ENCODE measurements at regions not wholly inside any gene's neighbourhood (a gene's known extent, or its start where the extent isn't known, plus 50 kb on each side); places are given as distances from the start of the nearest gene placed in this dataset.
A peak's percentile ranks its signal among the peaks of the same experiment; 100 is the strongest.
"Not testable (repeated sequence)": the region's sequence is repeated elsewhere in the genome, so short reads cannot be mapped to it uniquely, and the experiment has no call there.

- DNase-seq (ENCODE audit: low read depth in 4 of 4, low spot score in 3 of 4), result no peak
Observed at GRCh38 chr13:59320021-59320420, 843.7 kb downstream of the DIAPH3 start.

GRCh38 chr13:59324401-59324800, 839.3 kb downstream of the DIAPH3 start:
- not testable (repeated sequence) for DNase-seq (ENCODE audit: low read depth in 4 of 4, low spot score in 3 of 4)

GRCh38 chr13:59326717-59327116, 837.0 kb downstream of the DIAPH3 start:
- no peak for DNase-seq (ENCODE audit: low read depth in 4 of 4, low spot score in 3 of 4)

GRCh38 chr13:59330764-59331163, 833.0 kb downstream of the DIAPH3 start:
- no peak for DNase-seq (ENCODE audit: low read depth in 4 of 4, low spot score in 3 of 4)

- no peak for DNase-seq (ENCODE audit: low read depth in 4 of 4, low spot score in 3 of 4)
Observed at GRCh38 chr13:59332966-59333365, 830.8 kb downstream of the DIAPH3 start.

GRCh38 chr13:59337070-59337469, 826.7 kb downstream of the DIAPH3 start:
- no peak for DNase-seq (ENCODE audit: low read depth in 4 of 4, low spot score in 3 of 4)

GRCh38 chr13:59340151-59340550, 823.6 kb downstream of the DIAPH3 start:
- DNase-seq (ENCODE audit: low read depth in 4 of 4, low spot score in 3 of 4), result no peak

- DNase-seq (ENCODE audit: low read depth in 4 of 4, low spot score in 3 of 4), result no peak
Observed at GRCh38 chr13:59340581-59340980, 823.1 kb downstream of the DIAPH3 start.

- no peak for DNase-seq (ENCODE audit: low read depth in 4 of 4, low spot score in 3 of 4)
Observed at GRCh38 chr13:59342400-59342799, 821.3 kb downstream of the DIAPH3 start.

- DNase-seq (ENCODE audit: low read depth in 4 of 4, low spot score in 3 of 4), result no peak
Observed at GRCh38 chr13:59343132-59343531, 820.6 kb downstream of the DIAPH3 start.

- no peak for DNase-seq (ENCODE audit: low read depth in 4 of 4, low spot score in 3 of 4)
Observed at GRCh38 chr13:59343993-59344822, 819.5 kb downstream of the DIAPH3 start.

GRCh38 chr13:59345311-59345710, 818.4 kb downstream of the DIAPH3 start:
- no peak for DNase-seq (ENCODE audit: low read depth in 4 of 4, low spot score in 3 of 4)

- DNase-seq (ENCODE audit: low read depth in 4 of 4, low spot score in 3 of 4), result peak in 3 of 4 donors; percentile 60 to 66 (median 63)
Observed at GRCh38 chr13:59346999-59347723, 816.6 kb downstream of the DIAPH3 start.

GRCh38 chr13:59348617-59349016, 815.1 kb downstream of the DIAPH3 start:
- DNase-seq (ENCODE audit: low read depth in 4 of 4, low spot score in 3 of 4), result no peak

GRCh38 chr13:59352600-59352999, 811.1 kb downstream of the DIAPH3 start:
- DNase-seq (ENCODE audit: low read depth in 4 of 4, low spot score in 3 of 4), result no peak

GRCh38 chr13:59354665-59355369, 808.9 kb downstream of the DIAPH3 start:
- DNase-seq (ENCODE audit: low read depth in 4 of 4, low spot score in 3 of 4), result no peak

- no peak for DNase-seq (ENCODE audit: low read depth in 4 of 4, low spot score in 3 of 4)
Observed at GRCh38 chr13:59356607-59357006, 807.1 kb downstream of the DIAPH3 start.

- no peak for DNase-seq (ENCODE audit: low read depth in 4 of 4, low spot score in 3 of 4)
Observed at GRCh38 chr13:59358014-59358413, 805.7 kb downstream of the DIAPH3 start.

GRCh38 chr13:59360108-59360507, 803.6 kb downstream of the DIAPH3 start:
- no peak for DNase-seq (ENCODE audit: low read depth in 4 of 4, low spot score in 3 of 4)

GRCh38 chr13:59360916-59361315, 802.8 kb downstream of the DIAPH3 start:
- DNase-seq (ENCODE audit: low read depth in 4 of 4, low spot score in 3 of 4), result no peak

- no peak for DNase-seq (ENCODE audit: low read depth in 4 of 4, low spot score in 3 of 4)
Observed at GRCh38 chr13:59363313-59363712, 800.4 kb downstream of the DIAPH3 start.

Measured in right renal pelvis (tissue), 4 donors.